ENCODE measurements at regions not wholly inside any gene's neighbourhood (a gene's known extent, or its start where the extent isn't known, plus 50 kb on each side); places are given as distances from the start of the nearest gene placed in this dataset.

GRCh38 chr2:196513796-196514526 is 125.6 kb upstream of the CCDC150 start:
- TF ChIP-seq CTCF (IDR thresholded peaks at IDR 0.05), result no peak
- TF ChIP-seq POLR2A (IDR thresholded peaks at IDR 0.05), result no peak

All from adrenal gland (tissue), 5 donors.